ENCODE measurements at regions not wholly inside any gene's neighbourhood (a gene's known extent, or its start where the extent isn't known, plus 50 kb on each side); places are given as distances from the start of the nearest gene placed in this dataset.

- Mint-ChIP-seq H3K27me3 (ENCODE audit: low read depth) (peaks cover 6% of the 10 kb centered on the region), H3K9me3 (no peaks in the 10 kb centered on the region), H3K4me1 (peaks cover 13 to 15% of the 10 kb centered on the region in 2 experiments), H3K27ac (no peak overlapping the region), H3K4me3 (no peak overlapping the region), H3K36me3 (ENCODE audit: insufficient read depth in 1 of 3, low read depth in 3 of 3) (no peaks in the 10 kb centered on the region)
- Histone ChIP-seq H3K4me2 (ENCODE audit: insufficient read depth, insufficient read length, low read length) (no peak overlapping the region), H4K91ac (ENCODE audit: insufficient read length, low read depth, low read length) (no peak overlapping the region), H4K5ac (ENCODE audit: insufficient read length, low read depth, low read length) (no peak overlapping the region), H3K23ac (ENCODE audit: insufficient read length, low read depth, low read length) (no peak overlapping the region), H3K4ac (ENCODE audit: low read depth, low read length) (no peak overlapping the region), H4K8ac (replicated peaks; ENCODE audit: insufficient read length, low read depth, low read length) (no peak overlapping the region), H3K79me2 (ENCODE audit: insufficient read depth, low read length) (no peaks in the 10 kb centered on the region), H3K79me1 (ENCODE audit: insufficient read depth, low read depth, low read length, poor library complexity, severe bottlenecking) (no peaks in the 10 kb centered on the region), H2BK120ac (ENCODE audit: low read depth, low read length, poor library complexity, severe bottlenecking) (no peak overlapping the region), H3T11ph (ENCODE audit: low read length) (no peak overlapping the region), H2BK20ac (ENCODE audit: low read depth, low read length, poor library complexity, severe bottlenecking) (no peak overlapping the region), H3K9ac (ENCODE audit: extremely low read depth, insufficient read length, low read length) (no peak overlapping the region), H3K23me2 (ENCODE audit: insufficient read length, low read depth, low read length, poor library complexity, severe bottlenecking) (no peaks in the 10 kb centered on the region), H4K20me1 (ENCODE audit: control insufficient read depth, insufficient read depth, insufficient read length) (no peaks in the 10 kb centered on the region), H2BK15ac (ENCODE audit: low read depth, low read length) (no peak overlapping the region), H3K4me1 (ENCODE audit: insufficient read depth, low read length) (no peaks in the 10 kb centered on the region), H3K27ac (ENCODE audit: insufficient read length, low read depth, low read length) (no peak overlapping the region), H2BK12ac (ENCODE audit: insufficient read length, low read depth, low read length) (no peak overlapping the region), H2BK5ac (ENCODE audit: insufficient read length, low read length) (no peak overlapping the region), H3K14ac (ENCODE audit: insufficient read depth, low read length) (no peak overlapping the region), H3K27me3 (ENCODE audit: insufficient read depth, low read length) (no peaks in the 10 kb centered on the region), H2AFZ (ENCODE audit: low read length) (no peak overlapping the region), H3K56ac (ENCODE audit: insufficient read length, low read depth, low read length) (no peak overlapping the region), H3K9me3 (ENCODE audit: control insufficient read depth, low read depth, low read length) (no peaks in the 10 kb centered on the region), H3K18ac (ENCODE audit: insufficient read length, low read depth, low read length) (no peak overlapping the region), H2AK5ac (ENCODE audit: insufficient read length, low read length) (no peak overlapping the region)
- DNase-seq: no peak
- no peak for TF ChIP-seq CTCF (conservative IDR thresholded peaks at IDR 0.05)
- no CpG with 5 or more reads among the region's 2 CpGs for WGBS (ENCODE audit: extremely low coverage, insufficient read length, low lambda C conversion rate)
Measured at GRCh38 chr5:137563301-137563645, 64.1 kb upstream of the SPOCK1 start.

Data from H9 (cell line).